ENCODE measurements at regions not wholly inside any gene's neighbourhood (a gene's known extent, or its start where the extent isn't known, plus 50 kb on each side); places are given as distances from the start of the nearest gene placed in this dataset.
A peak's percentile ranks its signal among the peaks of the same experiment; 100 is the strongest.

- DNase-seq (ENCODE audit: low read depth): no peak
- TF ChIP-seq CTCF (IDR thresholded peaks at IDR 0.05; ENCODE audit: low read length, missing control alignments): no peak
- no peak overlapping the region for H3K4me3 ChIP-seq (replicated peaks; ENCODE audit: low read depth, low read length)
Observed at GRCh38 chr2:64913357-64913869, 75.8 kb upstream of the SLC1A4 start.

GRCh38 chr2:64914247-64914646, 75.0 kb upstream of the SLC1A4 start:
- no peak overlapping the region for H3K4me3 ChIP-seq (replicated peaks; ENCODE audit: low read depth, low read length)
- no peak for TF ChIP-seq CTCF (IDR thresholded peaks at IDR 0.05; ENCODE audit: low read length, missing control alignments)
- no peak for DNase-seq (ENCODE audit: low read depth)

GRCh38 chr2:64914735-64915509, 74.3 kb upstream of the SLC1A4 start:
- no peak for TF ChIP-seq CTCF (IDR thresholded peaks at IDR 0.05; ENCODE audit: low read length, missing control alignments)
- DNase-seq (ENCODE audit: low read depth): peak; percentile 21
- H3K4me3 ChIP-seq (replicated peaks; ENCODE audit: low read depth, low read length): no peak overlapping the region

GRCh38 chr2:64915510-64915900, 73.7 kb upstream of the SLC1A4 start:
- no peak for TF ChIP-seq CTCF (IDR thresholded peaks at IDR 0.05; ENCODE audit: low read length, missing control alignments)
- no peak overlapping the region for H3K4me3 ChIP-seq (replicated peaks; ENCODE audit: low read depth, low read length)
- no peak for DNase-seq (ENCODE audit: low read depth)

GRCh38 chr2:64918220-64918886, 70.8 kb upstream of the SLC1A4 start:
- H3K4me3 ChIP-seq (replicated peaks; ENCODE audit: low read depth, low read length): peak overlapping the region; percentile 48
- TF ChIP-seq CTCF (IDR thresholded peaks at IDR 0.05; ENCODE audit: low read length, missing control alignments): no peak
- no peak for DNase-seq (ENCODE audit: low read depth)

- DNase-seq (ENCODE audit: low read depth): no peak
- no peak for TF ChIP-seq CTCF (IDR thresholded peaks at IDR 0.05; ENCODE audit: low read length, missing control alignments)
- no peak overlapping the region for H3K4me3 ChIP-seq (replicated peaks; ENCODE audit: low read depth, low read length)
Observed at GRCh38 chr2:64919261-64919660, 69.9 kb upstream of the SLC1A4 start.

All from fibroblast of pulmonary artery (primary cell).